ENCODE measurements at regions not wholly inside any gene's neighbourhood (a gene's known extent, or its start where the extent isn't known, plus 50 kb on each side); places are given as distances from the start of the nearest gene placed in this dataset.

GRCh38 chr3:124599147-124599765 lies 131.0 kb upstream of the UMPS start:
- DNase-seq (ENCODE audit: low spot score) (no peak), ATAC-seq (no peak)
- Mint-ChIP-seq H3K4me1 (ENCODE audit: low read depth in 2 of 2) (no peaks in the 10 kb centered on the region), H3K27ac (no peak overlapping the region), H3K9me3 (no peaks in the 10 kb centered on the region), H3K27me3 (peaks cover 0 to 4% of the 10 kb centered on the region in 2 donors), H3K4me3 (no peak overlapping the region), H3K36me3 (no peaks in the 10 kb centered on the region)

GRCh38 chr3:124599779-124600693 lies 130.2 kb upstream of the UMPS start:
- DNase-seq (ENCODE audit: low spot score) (no peak), ATAC-seq (no peak)
- no peak overlapping the region for H3K27ac Mint-ChIP-seq
- no peak overlapping the region for H3K4me3 Mint-ChIP-seq
- H3K4me1 Mint-ChIP-seq (ENCODE audit: low read depth in 2 of 2): no peaks in the 10 kb centered on the region
- H3K36me3 Mint-ChIP-seq: no peaks in the 10 kb centered on the region
- no peaks in the 10 kb centered on the region for H3K9me3 Mint-ChIP-seq
- peaks cover 0 to 4% of the 10 kb centered on the region in 2 donors for H3K27me3 Mint-ChIP-seq

DNA sequence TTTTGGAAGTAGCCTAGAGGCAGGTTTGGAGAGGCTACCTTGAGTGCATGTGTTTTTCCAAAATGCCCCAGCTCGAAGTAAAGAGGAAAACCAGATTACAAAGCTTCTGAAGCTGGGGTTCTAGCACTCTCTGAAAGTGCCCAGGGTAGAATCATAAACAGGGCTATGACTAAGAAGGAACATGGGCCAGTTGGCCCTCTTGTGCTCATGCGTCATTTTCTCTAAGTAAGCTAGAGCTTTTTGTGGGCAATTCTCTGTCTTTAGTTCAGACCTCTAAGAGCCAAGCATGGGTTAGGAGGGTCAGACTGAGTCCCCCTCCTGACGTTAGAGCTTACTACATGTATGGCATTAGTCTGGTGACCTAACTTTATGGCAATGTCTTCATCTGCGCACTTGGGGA lies 129.5 kb upstream of the UMPS start:
- Mint-ChIP-seq H3K27me3 (peaks cover 0 to 4% of the 10 kb centered on the region in 2 donors), H3K4me1 (ENCODE audit: low read depth in 2 of 2) (no peaks in the 10 kb centered on the region), H3K4me3 (no peak overlapping the region), H3K9me3 (no peaks in the 10 kb centered on the region), H3K27ac (no peak overlapping the region), H3K36me3 (no peaks in the 10 kb centered on the region)
- ATAC-seq: no peak
- no peak for DNase-seq (ENCODE audit: low spot score)

- no peak overlapping the region for H3K27ac Mint-ChIP-seq
- ATAC-seq (no peak), DNase-seq (ENCODE audit: low spot score) (no peak)
- no peak overlapping the region for H3K4me3 Mint-ChIP-seq
- H3K9me3 Mint-ChIP-seq: no peaks in the 10 kb centered on the region
- H3K27me3 Mint-ChIP-seq: peaks cover 0 to 4% of the 10 kb centered on the region in 2 donors
- H3K4me1 Mint-ChIP-seq (ENCODE audit: low read depth in 2 of 2): no peaks in the 10 kb centered on the region
- no peaks in the 10 kb centered on the region for H3K36me3 Mint-ChIP-seq
Observed at GRCh38 chr3:124601190-124601589, 129.1 kb upstream of the UMPS start.

DNA sequence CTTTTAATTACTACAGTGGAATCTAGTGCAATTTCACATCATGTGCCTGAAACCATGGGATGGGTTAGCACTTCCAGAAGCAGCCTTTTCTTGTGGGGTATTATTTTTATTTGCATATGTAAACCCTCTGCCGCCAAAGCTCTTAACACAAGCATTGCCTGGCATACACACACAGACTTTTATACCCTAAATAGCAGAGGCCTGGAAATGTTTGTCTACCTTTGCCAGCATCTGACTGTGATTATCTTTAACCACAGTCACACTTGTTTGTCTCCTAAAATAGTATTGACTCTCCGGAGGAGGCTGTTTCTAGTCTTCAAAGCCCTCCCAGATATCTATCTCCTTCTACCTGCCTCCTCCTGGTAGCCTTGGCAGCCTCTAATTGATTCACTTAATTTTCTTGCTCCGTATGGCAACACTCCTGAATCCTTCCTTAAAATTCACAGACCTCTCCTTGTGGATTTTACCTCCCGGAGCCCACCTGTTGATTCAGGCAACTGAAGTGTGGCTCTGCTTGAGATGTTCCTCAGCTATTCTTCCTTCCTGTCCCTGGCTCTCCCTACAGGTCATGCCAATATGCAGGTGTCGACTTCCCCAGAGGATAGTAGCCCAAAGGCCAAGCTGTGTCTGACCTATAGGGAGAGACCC lies 127.1 kb upstream of the UMPS start:
- Mint-ChIP-seq H3K4me1 (ENCODE audit: low read depth in 2 of 2) (no peaks in the 10 kb centered on the region), H3K9me3 (no peaks in the 10 kb centered on the region), H3K36me3 (no peaks in the 10 kb centered on the region), H3K4me3 (no peak overlapping the region), H3K27ac (no peak overlapping the region), H3K27me3 (peaks cover 0 to 4% of the 10 kb centered on the region in 2 donors)
- DNase-seq (ENCODE audit: low spot score) (no peak), ATAC-seq (no peak)

DNA sequence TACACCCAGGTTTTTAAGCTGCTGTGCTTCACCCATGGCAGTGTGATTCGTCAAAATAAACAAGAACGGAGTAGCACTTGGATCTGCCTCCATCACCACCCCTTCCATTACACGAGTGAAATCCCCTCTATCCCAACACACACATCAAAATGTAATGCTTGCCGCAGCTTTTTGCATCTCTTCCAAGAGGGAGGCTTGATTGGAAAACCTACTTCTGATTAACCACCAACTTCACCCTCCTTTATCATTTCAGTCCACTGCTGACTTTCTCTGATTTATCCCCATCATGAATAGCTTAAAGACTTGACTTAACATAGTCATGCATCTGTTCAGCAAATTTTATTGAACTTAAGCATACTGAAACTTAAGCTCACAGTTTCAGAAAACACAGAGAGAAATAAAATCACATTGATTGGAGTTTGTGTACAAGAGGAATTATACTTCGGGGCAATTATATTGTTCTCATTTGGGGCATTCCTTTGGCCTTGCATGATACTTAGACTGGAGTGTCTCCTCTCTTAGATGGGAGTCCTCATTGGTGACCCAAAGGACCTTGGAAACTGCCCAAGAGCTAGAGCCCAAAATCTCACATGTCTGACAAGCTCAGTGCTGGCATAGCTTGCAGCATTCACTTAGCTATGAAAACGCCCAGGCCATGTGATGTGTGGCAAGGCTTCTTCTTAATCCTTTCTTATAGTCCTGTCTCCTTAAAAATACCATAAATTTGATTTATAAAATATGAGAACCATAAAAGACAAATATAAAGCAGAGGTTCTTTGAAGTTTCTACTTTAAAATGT lies 124.3 kb upstream of the UMPS start:
- DNase-seq (ENCODE audit: low spot score) (no peak), ATAC-seq (no peak)

GRCh38 chr3:124607163-124607562 lies 123.1 kb upstream of the UMPS start:
- Mint-ChIP-seq H3K36me3 (no peaks in the 10 kb centered on the region), H3K27ac (no peak overlapping the region), H3K27me3 (peaks cover 0 to 8% of the 10 kb centered on the region in 2 donors), H3K4me1 (ENCODE audit: low read depth in 2 of 2) (no peaks in the 10 kb centered on the region), H3K4me3 (no peak overlapping the region), H3K9me3 (no peaks in the 10 kb centered on the region)
- ATAC-seq (no peak), DNase-seq (ENCODE audit: low spot score) (no peak)

More for the DNA sequence above, 124.3 kb upstream of the UMPS start:
- no peaks in the 10 kb centered on the region for H3K4me1 Mint-ChIP-seq (ENCODE audit: low read depth in 2 of 2)
- no peaks in the 10 kb centered on the region for H3K36me3 Mint-ChIP-seq
- no peaks in the 10 kb centered on the region for H3K9me3 Mint-ChIP-seq
- no peak overlapping the region for H3K27ac Mint-ChIP-seq
- no peak overlapping the region for H3K4me3 Mint-ChIP-seq
- H3K27me3 Mint-ChIP-seq: peaks cover 0 to 8% of the 10 kb centered on the region in 2 donors

DNA sequence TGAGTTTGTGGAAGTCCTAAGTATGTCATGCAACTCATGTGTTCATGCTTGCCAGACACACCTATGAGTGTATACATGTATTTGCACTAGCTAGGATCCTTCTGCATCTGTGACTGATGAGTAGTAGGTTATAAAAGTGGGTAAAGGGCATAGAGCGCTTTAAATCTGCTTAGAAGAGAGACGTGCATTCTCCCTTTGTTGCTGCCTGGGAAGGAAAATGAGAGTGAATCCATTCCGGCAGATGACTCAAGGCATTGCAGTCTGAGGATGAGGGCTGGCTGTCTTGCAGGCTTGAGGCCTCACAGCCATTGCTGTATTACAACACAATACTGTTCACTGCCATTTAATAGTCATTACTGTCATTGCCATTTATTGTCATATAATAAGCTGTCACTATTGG lies 120.8 kb upstream of the UMPS start:
- Mint-ChIP-seq H3K4me3 (no peak overlapping the region), H3K27ac (no peak overlapping the region), H3K27me3 (peaks cover 0 to 4% of the 10 kb centered on the region in 2 donors), H3K4me1 (ENCODE audit: low read depth in 2 of 2) (no peaks in the 10 kb centered on the region), H3K36me3 (no peaks in the 10 kb centered on the region), H3K9me3 (no peaks in the 10 kb centered on the region)
- no peak for DNase-seq (ENCODE audit: low spot score)
- no peak for ATAC-seq

- peaks cover 0 to under 1% of the 10 kb centered on the region in 2 donors for H3K4me1 Mint-ChIP-seq (ENCODE audit: low read depth in 2 of 2)
- DNase-seq (ENCODE audit: low spot score) (no peak), ATAC-seq (no peak)
- no peaks in the 10 kb centered on the region for H3K36me3 Mint-ChIP-seq
- H3K9me3 Mint-ChIP-seq: no peaks in the 10 kb centered on the region
- H3K27ac Mint-ChIP-seq: no peak overlapping the region
- peaks cover 0 to 4% of the 10 kb centered on the region in 2 donors for H3K27me3 Mint-ChIP-seq
- no peak overlapping the region for H3K4me3 Mint-ChIP-seq
Observed at GRCh38 chr3:124610130-124610529, 120.1 kb upstream of the UMPS start.

GRCh38 chr3:124611520-124611919 lies 118.7 kb upstream of the UMPS start:
- peaks cover 0 to 4% of the 10 kb centered on the region in 2 donors for H3K27me3 Mint-ChIP-seq
- H3K4me1 Mint-ChIP-seq (ENCODE audit: low read depth in 2 of 2): peaks cover 12 to 14% of the 10 kb centered on the region in 2 donors
- no peak for ATAC-seq
- DNase-seq (ENCODE audit: low spot score): no peak
- H3K27ac Mint-ChIP-seq: no peak overlapping the region
- H3K9me3 Mint-ChIP-seq: no peaks in the 10 kb centered on the region
- no peak overlapping the region for H3K4me3 Mint-ChIP-seq
- no peaks in the 10 kb centered on the region for H3K36me3 Mint-ChIP-seq

DNA sequence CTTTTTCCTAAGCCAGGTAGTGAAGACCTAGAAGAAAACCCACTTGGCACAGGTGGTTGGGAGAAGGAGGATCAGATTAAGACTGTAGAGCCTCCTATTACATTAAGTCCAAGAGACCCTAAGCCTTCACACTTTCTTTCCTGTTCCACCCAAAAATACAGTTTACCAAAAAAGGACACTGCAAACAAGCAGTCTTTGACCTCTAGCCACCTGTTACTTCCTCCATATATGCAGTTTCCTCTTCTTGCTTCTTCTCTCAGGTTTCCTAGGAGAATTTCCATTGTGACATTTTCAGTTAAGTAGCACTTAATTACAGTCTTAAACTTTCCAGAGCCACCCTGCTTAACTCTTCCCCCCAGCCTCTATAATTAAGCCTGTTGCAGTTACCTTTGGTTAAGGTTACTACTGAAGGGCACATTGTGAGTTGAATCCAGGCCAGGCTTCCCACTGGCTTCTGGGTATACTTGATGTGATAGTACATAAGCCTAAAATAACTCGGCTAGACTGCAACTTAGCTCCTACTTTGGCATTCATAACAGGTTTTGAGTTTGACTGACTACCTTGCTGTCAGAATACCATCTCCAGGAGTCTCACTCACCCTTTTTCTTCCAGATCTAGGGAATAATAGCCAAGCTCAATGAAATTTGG lies 114.2 kb upstream of the UMPS start:
- Mint-ChIP-seq H3K4me3 (no peak overlapping the region), H3K4me1 (ENCODE audit: low read depth in 2 of 2) (peaks cover 29 to 33% of the 10 kb centered on the region in 2 donors), H3K27ac (peak overlapping the region in 1 of 2 donors; percentile 4), H3K27me3 (no peaks in the 10 kb centered on the region), H3K9me3 (no peaks in the 10 kb centered on the region), H3K36me3 (no peaks in the 10 kb centered on the region)
- DNase-seq (ENCODE audit: low spot score) (no peak), ATAC-seq (no peak)

GRCh38 chr3:124617177-124617576 lies 113.1 kb upstream of the UMPS start:
- DNase-seq (ENCODE audit: low spot score): no peak
- peaks cover 35 to 39% of the 10 kb centered on the region in 2 donors for H3K4me1 Mint-ChIP-seq (ENCODE audit: low read depth in 2 of 2)
- no peaks in the 10 kb centered on the region for H3K27me3 Mint-ChIP-seq
- H3K9me3 Mint-ChIP-seq: no peaks in the 10 kb centered on the region
- no peaks in the 10 kb centered on the region for H3K36me3 Mint-ChIP-seq
- no peak for ATAC-seq
- H3K4me3 Mint-ChIP-seq: no peak overlapping the region
- peak overlapping the region in 1 of 2 donors; percentile 79 for H3K27ac Mint-ChIP-seq
